Heart right ventricle (tissue), 16 donors: ENCODE measurements at regions not wholly inside any gene's neighbourhood (a gene's known extent, or its start where the extent isn't known, plus 50 kb on each side); places are given as distances from the start of the nearest gene placed in this dataset.
A peak's percentile ranks its signal among the peaks of the same experiment; 100 is the strongest.

ENCODE experiments used
- ATAC-seq, 8 donors: fragments of 200-7000 bp; cut with Tn5 transposase; one replicate each; pipeline ENCODE4 v1.9.1; 2020; ENCODE audit warnings: mild to moderate bottlenecking in 8 of 8, moderate library complexity in 8 of 8, moderate number of reproducible peaks in 1 of 8
- DNase-seq, 2 donors: peaks; one replicate each; pipeline ENCODE4 v3.0.0-alpha.2; 2020
- H3K27ac ChIP-seq, 10 donors: fragments of 200-600 bp; sonication (generic) in 2 of 10; one replicate each; pipeline versions ENCODE4 v1.5.0 to v1.8.0; 2020 to 2022; ENCODE audit warnings: mild to moderate bottlenecking in 3 of 10
- H3K27me3 ChIP-seq, 7 donors: fragments of 200-600 bp; one replicate each; pipeline ENCODE4 v1.8.0; 2021 to 2022; ENCODE audit warnings: mild to moderate bottlenecking in 2 of 7
- H3K36me3 ChIP-seq, 9 donors: fragments of 200-600 bp; sonication (generic) in 1 of 9; one replicate each; pipeline versions ENCODE4 v1.5.0 to v1.8.0; 2020 to 2022; ENCODE audit warnings: mild to moderate bottlenecking in 2 of 9
- H3K4me1 ChIP-seq, 9 donors: fragments of 200-600 bp; sonication (generic) in 1 of 9; one replicate each; pipeline versions ENCODE4 v1.5.0 to v1.8.0; 2020 to 2022; ENCODE audit warnings: mild to moderate bottlenecking in 4 of 9
- H3K4me3 ChIP-seq, 10 donors: fragments of 200-600 bp; sonication (generic) in 2 of 10; one replicate each; pipeline versions ENCODE4 v1.5.0 to v1.8.0; 2020 to 2022; ENCODE audit warnings: mild to moderate bottlenecking in 7 of 10, moderate library complexity in 2 of 10
- H3K9me3 ChIP-seq, 11 donors: fragments of 200-600 bp in 10 of 11; sonication (generic) in 2 of 11; one replicate each; pipeline versions ENCODE4 v1.5.0 to v1.8.0; 2013 to 2022; ENCODE audit warnings: mild to moderate bottlenecking in 2 of 11, control low read depth in 1 of 11, moderate library complexity in 1 of 11
- CTCF ChIP-seq, 9 donors: fragments of 200-600 bp; sonication (generic) in 2 of 9; IDR thresholded peaks; one replicate each; pipeline versions ENCODE4 v1.5.0 to v1.8.0; 2021 to 2022; ENCODE audit warnings: antibody characterized with exemption in 9 of 9, mild to moderate bottlenecking in 5 of 9, moderate library complexity in 1 of 9
- WGBS, 2 donors: extraction: QIAGEN DNeasy Blood & Tissue Kit; methylation state at CpG; one replicate each; pipeline ENCODE4 v1.1.7; 2013; ENCODE audit warnings: inconsistent platforms in 1 of 2; 5-methylcytosine and 5-hydroxymethylcytosine counted together
- intact Hi-C, 10 donors: fragments of 100-400 bp; cut with DNase I; formaldehyde crosslinking; loops; one replicate each; pipeline versions ENCODE4 v1.11.1 to v1.14.2; 2022
- donor health status: Arrhythmogenic right ventricular cardiomyopathy.
- donor health status: ischemic (EF 13 %, LVEDD 7.1; RV severe dilation, severe dysfunction).
- donor health status: healthy with polysubstance abuse.
- donor health status: DM: no; HTN: yes; CAD: no.
- donor health status: DM: no; HTN: no; CAD: no.
- donor health status: ischemic (EF 25% LVEDD 6.9; RV normal size, moderate dysfunction).
- donor health status: ischemic (EF 25% LVEDD 5.7; RV mildly dilated, moderate dysfunction).
- donor health status: healthy.
- donor health status: DM: yes; HTN: yes; CAD: no.
- donor health status: Ischemic cardiomyopathy.
- donor health status: ischemic (EF 35%, LVEDD 5.7; RV mildly dilated, moderate dysfunction).
- donor health status: nonischemic (EF 11% LVEDD 7.7; RV severe dilation, severe dysfunction).
- donor health status: DM: yes; HTN: yes; CAD: no.
- donor health status: PGD.
- donor health status: ischemic (EF 29% LVEDD 5.4; RV normal size, mild dysfunction).
- donor health status: nonischemic (EF 23%, LVEDD 6.1; RV moderate dilation, normal function).

GRCh38 chr16:51040637-51041036 lies 110.4 kb downstream of the SALL1 start:
- Histone ChIP-seq H3K27me3 (peaks cover 0 to 20% (median 0%) of the 10 kb centered on the region in 7 donors), H3K4me3 (no peak overlapping the region), H3K4me1 (no peaks in the 10 kb centered on the region), H3K9me3 (no peaks in the 10 kb centered on the region), H3K36me3 (no peaks in the 10 kb centered on the region), H3K27ac (no peak overlapping the region)
- intact Hi-C loops, result no loop called here
- no peak for DNase-seq
- ATAC-seq, result no peak
- no peak for TF ChIP-seq CTCF (IDR thresholded peaks at IDR 0.05)

- Histone ChIP-seq H3K27me3 (peaks cover 0 to 20% (median 0%) of the 10 kb centered on the region in 7 donors), H3K4me3 (no peak overlapping the region), H3K4me1 (peaks cover 0 to 2% (median 0%) of the 10 kb centered on the region in 9 donors), H3K9me3 (no peaks in the 10 kb centered on the region), H3K27ac (no peak overlapping the region), H3K36me3 (no peaks in the 10 kb centered on the region)
- DNase-seq (no peak), ATAC-seq (no peak)
- intact Hi-C loops, result no loop called here
- TF ChIP-seq CTCF (IDR thresholded peaks at IDR 0.05), result no peak
- 68 to 70% methylated on average over 14 of the region's 14 CpGs for WGBS, 2 donors
Measured at GRCh38 chr16:51039638-51040331, 111.3 kb downstream of the SALL1 start.

DNA sequence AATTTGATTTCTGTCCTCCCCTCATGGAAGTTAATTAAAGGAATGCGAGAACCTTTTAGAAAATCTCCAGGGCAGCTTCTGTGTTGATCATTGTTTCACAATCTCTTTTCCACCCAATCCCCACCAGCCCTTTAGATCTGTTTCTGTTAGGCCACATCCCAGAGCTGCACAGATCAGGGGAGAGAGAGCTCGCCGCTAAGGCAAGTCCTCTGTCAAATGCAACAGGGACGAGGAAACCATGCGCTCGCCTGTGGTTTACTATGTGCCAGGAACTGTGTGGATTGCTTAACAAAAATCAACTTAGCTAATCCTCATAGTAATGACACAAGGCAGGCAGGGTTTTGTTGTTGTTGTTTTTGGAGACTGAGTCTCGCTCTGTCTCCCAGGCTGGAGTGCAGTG lies 115.4 kb downstream of the SALL1 start:
- WGBS, 2 donors, result 84 to 91% methylated on average over 7 of the region's 7 CpGs

GRCh38 chr16:51035110-51035498 lies 116.0 kb downstream of the SALL1 start:
- H3K27ac ChIP-seq, result no peak overlapping the region
- no peak overlapping the region for H3K4me3 ChIP-seq
- H3K4me1 ChIP-seq, result peaks cover 0 to 9% (median 3%) of the 10 kb centered on the region in 9 donors
- WGBS, 2 donors, result 53 to 56% methylated on average over 3 of the region's 3 CpGs
- DNase-seq, result peak; percentile 20 to 57
- H3K27me3 ChIP-seq, result peaks cover 0 to 9% (median 0%) of the 10 kb centered on the region in 7 donors
- no peaks in the 10 kb centered on the region for H3K9me3 ChIP-seq
- no peak for TF ChIP-seq CTCF (IDR thresholded peaks at IDR 0.05)
- H3K36me3 ChIP-seq, result no peaks in the 10 kb centered on the region
- peak in 7 of 8 donors; percentile 29 to 68 (median 56) for ATAC-seq
- intact Hi-C loops, result no loop called here

More for the DNA sequence above, 115.4 kb downstream of the SALL1 start:
- Histone ChIP-seq H3K4me1 (peaks cover 0 to 9% (median 3%) of the 10 kb centered on the region in 9 donors), H3K36me3 (no peaks in the 10 kb centered on the region), H3K4me3 (no peak overlapping the region), H3K9me3 (no peaks in the 10 kb centered on the region), H3K27me3 (peaks cover 0 to 9% (median 0%) of the 10 kb centered on the region in 7 donors), H3K27ac (no peak overlapping the region)
- TF ChIP-seq CTCF (IDR thresholded peaks at IDR 0.05), result no peak
- DNase-seq, result no peak
- no peak for ATAC-seq
- intact Hi-C loops, result no loop called here
